GM12864 (cell line): ENCODE measurements at regions not wholly inside any gene's neighbourhood (a gene's known extent, or its start where the extent isn't known, plus 50 kb on each side); places are given as distances from the start of the nearest gene placed in this dataset.

Experiments used
- DNase-seq: peaks from one replicate; pipeline ENCODE4 v3.0.0-alpha.2; 2011; ENCODE audit warnings: low read depth
- H3K4me3 ChIP-seq: 2 replicates; pipeline ENCODE4 v1.5.1; 2011; ENCODE audit warnings: mild to moderate bottlenecking, low read depth, low read length, control low read depth
- CTCF ChIP-seq: IDR thresholded peaks from 2 replicates; pipeline ENCODE4 v1.5.1; 2011; ENCODE audit warnings: low read depth, mild to moderate bottlenecking, moderate library complexity, low read length, control low read depth, inconsistent platforms; ENCODE audit errors: missing control alignments

GRCh38 chr20:60400567-60400966, 442.3 kb downstream of the CDH26 start:
- no peak for DNase-seq
- no peak overlapping the region for H3K4me3 ChIP-seq
- no peak for TF ChIP-seq CTCF

GRCh38 chr20:60402189-60403058, 444.2 kb downstream of the CDH26 start:
- no peak for DNase-seq
- no peak overlapping the region for H3K4me3 ChIP-seq
- no peak for TF ChIP-seq CTCF

GRCh38 chr20:60403105-60403741, 445.0 kb downstream of the CDH26 start:
- H3K4me3 ChIP-seq = no peak overlapping the region
- DNase-seq = no peak
- no peak for TF ChIP-seq CTCF

GRCh38 chr20:60407011-60407771, 449.0 kb downstream of the CDH26 start:
- no peak for TF ChIP-seq CTCF
- no peak for DNase-seq
- no peak overlapping the region for H3K4me3 ChIP-seq

- no peak for TF ChIP-seq CTCF
- no peak overlapping the region for H3K4me3 ChIP-seq
- no peak for DNase-seq
Measured at GRCh38 chr20:60407938-60408337, 449.7 kb downstream of the CDH26 start.

GRCh38 chr20:60408435-60408834, 450.2 kb downstream of the CDH26 start:
- no peak for DNase-seq
- no peak for TF ChIP-seq CTCF
- no peak overlapping the region for H3K4me3 ChIP-seq
